22Rv1 (cell line): ENCODE measurements at regions not wholly inside any gene's neighbourhood (a gene's known extent, or its start where the extent isn't known, plus 50 kb on each side); places are given as distances from the start of the nearest gene placed in this dataset.

Source experiments
- ZFX ChIP-seq: fragments of 450-650 bp; IDR thresholded peaks from 2 replicates; pipeline ENCODE4 v1.6.1; 2017; ENCODE audit warnings: antibody characterized with exemption, borderline replicate concordance
- TF ChIP-seq, protein P1 (sequence below): fragments of 450-650 bp; IDR thresholded peaks from 2 replicates; pipeline ENCODE4 v1.5.1; 2017; ENCODE audit warnings: mild to moderate bottlenecking

- TF ChIP-seq, protein P1, sequence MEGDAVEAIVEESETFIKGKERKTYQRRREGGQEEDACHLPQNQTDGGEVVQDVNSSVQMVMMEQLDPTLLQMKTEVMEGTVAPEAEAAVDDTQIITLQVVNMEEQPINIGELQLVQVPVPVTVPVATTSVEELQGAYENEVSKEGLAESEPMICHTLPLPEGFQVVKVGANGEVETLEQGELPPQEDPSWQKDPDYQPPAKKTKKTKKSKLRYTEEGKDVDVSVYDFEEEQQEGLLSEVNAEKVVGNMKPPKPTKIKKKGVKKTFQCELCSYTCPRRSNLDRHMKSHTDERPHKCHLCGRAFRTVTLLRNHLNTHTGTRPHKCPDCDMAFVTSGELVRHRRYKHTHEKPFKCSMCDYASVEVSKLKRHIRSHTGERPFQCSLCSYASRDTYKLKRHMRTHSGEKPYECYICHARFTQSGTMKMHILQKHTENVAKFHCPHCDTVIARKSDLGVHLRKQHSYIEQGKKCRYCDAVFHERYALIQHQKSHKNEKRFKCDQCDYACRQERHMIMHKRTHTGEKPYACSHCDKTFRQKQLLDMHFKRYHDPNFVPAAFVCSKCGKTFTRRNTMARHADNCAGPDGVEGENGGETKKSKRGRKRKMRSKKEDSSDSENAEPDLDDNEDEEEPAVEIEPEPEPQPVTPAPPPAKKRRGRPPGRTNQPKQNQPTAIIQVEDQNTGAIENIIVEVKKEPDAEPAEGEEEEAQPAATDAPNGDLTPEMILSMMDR = no peak
- TF ChIP-seq ZFX = no peak
Measured at GRCh38 chr11:29482510-29482909, 534.3 kb downstream of the KCNA4 start.
